GM18505 (cell line): ENCODE measurements at regions not wholly inside any gene's neighbourhood (a gene's known extent, or its start where the extent isn't known, plus 50 kb on each side); places are given as distances from the start of the nearest gene placed in this dataset.
"Not testable (repeated sequence)": the region's sequence is repeated elsewhere in the genome, so short reads cannot be mapped to it uniquely, and the experiment has no call there.

ENCODE experiments used
- ATAC-seq: cut with Tn5 transposase; IDR thresholded peaks from one replicate; pipeline ENCODE4 v1.9.1; 2021; ENCODE audit not compliant: unreplicated experiment
- POLR2A ChIP-seq: IDR thresholded peaks from 4 replicates; pipeline ENCODE4 v1.6.1; 2011; ENCODE audit warnings: borderline replicate concordance; ENCODE audit not compliant: insufficient read depth, insufficient read length; ENCODE audit errors: extremely low read depth

- ATAC-seq = no peak
- TF ChIP-seq POLR2A = no peak
Observed at GRCh38 chr17:54694287-54694887, 206.3 kb upstream of the TOM1L1 start.

- not testable (repeated sequence) for ATAC-seq
Observed at GRCh38 chr17:54712798-54713197, 187.9 kb upstream of the TOM1L1 start.

- no peak for TF ChIP-seq POLR2A
- ATAC-seq = no peak
Observed at GRCh38 chr17:54718286-54718685, 182.4 kb upstream of the TOM1L1 start.

GRCh38 chr17:54727624-54728023 lies 173.0 kb upstream of the TOM1L1 start:
- TF ChIP-seq POLR2A = no peak
- no peak for ATAC-seq

GRCh38 chr17:54736573-54736972 lies 164.1 kb upstream of the TOM1L1 start:
- no peak for TF ChIP-seq POLR2A
- ATAC-seq = no peak

GRCh38 chr17:54738496-54738895 lies 162.2 kb upstream of the TOM1L1 start:
- ATAC-seq = no peak
- TF ChIP-seq POLR2A = no peak

GRCh38 chr17:54744750-54745149 lies 155.9 kb upstream of the TOM1L1 start:
- no peak for TF ChIP-seq POLR2A
- ATAC-seq = no peak

- no peak for ATAC-seq
Observed at GRCh38 chr17:54745239-54745638, 155.4 kb upstream of the TOM1L1 start.

GRCh38 chr17:54745862-54746261 lies 154.8 kb upstream of the TOM1L1 start:
- no peak for ATAC-seq
- TF ChIP-seq POLR2A = no peak

More at GRCh38 chr17:54745239-54745638, 155.4 kb upstream of the TOM1L1 start:
- TF ChIP-seq POLR2A = no peak

- no peak for ATAC-seq
- TF ChIP-seq POLR2A = no peak
Observed at GRCh38 chr17:54749157-54749556, 151.5 kb upstream of the TOM1L1 start.

- peak; percentile 59 for ATAC-seq
- TF ChIP-seq POLR2A = no peak
Observed at GRCh38 chr17:54754560-54754959, 146.1 kb upstream of the TOM1L1 start.

GRCh38 chr17:54760836-54761235 lies 139.8 kb upstream of the TOM1L1 start:
- ATAC-seq = no peak
- no peak for TF ChIP-seq POLR2A

- TF ChIP-seq POLR2A = no peak
- no peak for ATAC-seq
Observed at GRCh38 chr17:54770836-54771235, 129.8 kb upstream of the TOM1L1 start.

- no peak for TF ChIP-seq POLR2A
- no peak for ATAC-seq
Observed at GRCh38 chr17:54771409-54771915, 129.2 kb upstream of the TOM1L1 start.

GRCh38 chr17:54780238-54780637 lies 120.4 kb upstream of the TOM1L1 start:
- no peak for ATAC-seq
- no peak for TF ChIP-seq POLR2A
